Loucy (cell line): ENCODE measurements at regions not wholly inside any gene's neighbourhood (a gene's known extent, or its start where the extent isn't known, plus 50 kb on each side); places are given as distances from the start of the nearest gene placed in this dataset.

Experiments
- H2AFZ ChIP-seq: fragments of 200-600 bp; sonication (generic); 2 replicates; pipeline ENCODE4 v1.6.0; 2016; ENCODE audit warnings: antibody characterized with exemption, mild to moderate bottlenecking, low read length, moderate library complexity
- H3F3A ChIP-seq: fragments of 200-600 bp; 2 replicates; pipeline ENCODE4 v1.6.0; 2016; ENCODE audit warnings: antibody characterized with exemption, low read depth, mild to moderate bottlenecking
- H3K27me3 ChIP-seq: fragments of 200-600 bp; sonication (generic); 2 replicates; pipeline ENCODE4 v1.6.1; 2014; ENCODE audit warnings: low read length, mild to moderate bottlenecking; ENCODE audit not compliant: insufficient read depth, poor library complexity, severe bottlenecking
- H3K36me3 ChIP-seq: fragments of 200-600 bp; sonication (generic); 2 replicates; pipeline ENCODE4 v1.6.1; 2016; ENCODE audit warnings: low read length; ENCODE audit not compliant: insufficient read depth
- H3K4me1 ChIP-seq: fragments of 200-600 bp; sonication (generic); 2 replicates; pipeline ENCODE4 v1.5.1; 2014; ENCODE audit warnings: low read length, mild to moderate bottlenecking; ENCODE audit not compliant: insufficient read depth, poor library complexity, severe bottlenecking
- H3K4me2 ChIP-seq: fragments of 200-600 bp; sonication (generic); 2 replicates; pipeline ENCODE4 v1.6.0; 2014; ENCODE audit warnings: antibody characterized with exemption, low read length, low read depth, mild to moderate bottlenecking; ENCODE audit not compliant: poor library complexity, severe bottlenecking
- H3K4me3 ChIP-seq: fragments of 200-600 bp; sonication (generic); 2 replicates; pipeline ENCODE4 v1.5.1; 2014; ENCODE audit warnings: low read length, mild to moderate bottlenecking, mixed read lengths; ENCODE audit not compliant: poor library complexity, severe bottlenecking
- H3K79me2 ChIP-seq: fragments of 200-600 bp; sonication (generic); 2 replicates; pipeline ENCODE4 v1.6.1; 2014; ENCODE audit warnings: low read length; ENCODE audit not compliant: insufficient read depth
- H3K9ac ChIP-seq: fragments of 200-600 bp; sonication (generic); 2 replicates; pipeline ENCODE4 v1.6.0; 2014; ENCODE audit warnings: mild to moderate bottlenecking, low read depth, low read length, moderate library complexity; ENCODE audit not compliant: poor library complexity, severe bottlenecking
- H3K9me2 ChIP-seq: fragments of 200-600 bp; sonication (generic); replicated peaks from 2 replicates; pipeline ENCODE4 v1.6.1; 2016; ENCODE audit warnings: low read depth, low read length, mixed read lengths
- H3K9me3 ChIP-seq: fragments of 200-600 bp; sonication (generic); 2 replicates; pipeline ENCODE4 v1.6.1; 2014; ENCODE audit warnings: mild to moderate bottlenecking, antibody characterized with exemption, low read length, low read depth; ENCODE audit not compliant: insufficient read depth
- H4K20me1 ChIP-seq: fragments of 200-600 bp; sonication (generic); 2 replicates; pipeline ENCODE4 v1.6.0; 2014; ENCODE audit warnings: antibody characterized with exemption, low read length, mild to moderate bottlenecking; ENCODE audit not compliant: insufficient read depth, poor library complexity, severe bottlenecking
- CTCF ChIP-seq: fragments of 200-600 bp; sonication (generic); conservative IDR thresholded peaks from 2 replicates; pipeline ENCODE4 v1.5.1; 2014; ENCODE audit warnings: mild to moderate bottlenecking, antibody characterized with exemption, low read length
- EZH2phosphoT487 ChIP-seq: fragments of 200-600 bp; IDR thresholded peaks from 2 replicates; pipeline ENCODE4 v1.6.1; 2018; ENCODE audit warnings: antibody characterized with exemption, mild to moderate bottlenecking, moderate library complexity, borderline replicate concordance

- Histone ChIP-seq H3F3A (no peaks in the 10 kb centered on the region), H4K20me1 (no peaks in the 10 kb centered on the region), H3K4me3 (no peak overlapping the region), H3K9me3 (no peaks in the 10 kb centered on the region), H3K27me3 (no peaks in the 10 kb centered on the region), H3K9me2 (no peaks in the 10 kb centered on the region; the same call in 1 of the 2 replicates), H3K4me1 (no peaks in the 10 kb centered on the region), H3K9ac (no peak overlapping the region), H2AFZ (no peak overlapping the region), H3K4me2 (no peak overlapping the region), H3K79me2 (no peaks in the 10 kb centered on the region), H3K36me3 (no peaks in the 10 kb centered on the region)
- TF ChIP-seq CTCF = no peak
- TF ChIP-seq EZH2phosphoT487 = no peak
These were observed 1585.5 kb upstream of the LRRTM3 start for GRCh38 chr10:65340340-65340739.

DNA sequence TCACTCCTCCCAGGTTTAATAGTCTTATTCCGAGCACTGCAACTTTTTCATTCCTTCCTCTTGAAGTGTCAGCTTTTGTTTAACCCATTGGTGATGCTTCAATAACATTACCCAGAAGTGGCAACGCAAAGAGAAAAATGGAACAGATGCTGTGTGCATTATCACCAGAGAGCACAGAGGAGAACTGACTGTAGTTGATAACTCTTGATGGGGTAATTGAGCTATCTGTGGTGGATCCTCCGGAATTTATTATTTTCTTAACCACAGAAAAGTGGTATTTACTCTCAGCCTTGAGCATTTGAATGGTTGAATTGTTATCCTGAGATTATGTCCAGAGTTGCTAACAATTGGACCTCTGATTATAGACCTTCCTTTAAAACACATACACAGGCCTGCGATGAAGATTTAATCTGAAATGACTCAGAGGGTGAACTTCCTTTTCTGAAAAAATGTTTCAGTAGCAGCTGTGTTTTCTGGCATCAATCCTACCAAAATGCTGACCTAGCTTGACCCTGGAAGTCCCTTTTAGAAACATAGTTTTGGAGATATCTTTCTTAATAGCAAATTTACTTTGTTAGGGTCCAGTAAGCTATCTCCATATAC is 1584.4 kb upstream of the LRRTM3 start:
- H3F3A ChIP-seq = no peaks in the 10 kb centered on the region
- H3K79me2 ChIP-seq = no peaks in the 10 kb centered on the region
- no peak overlapping the region for H3K4me3 ChIP-seq
- no peak for TF ChIP-seq EZH2phosphoT487
- TF ChIP-seq CTCF = no peak
- H3K9me2 ChIP-seq = no peaks in the 10 kb centered on the region; the same call in 1 of the 2 replicates
- H3K4me1 ChIP-seq = no peaks in the 10 kb centered on the region
- H3K9me3 ChIP-seq = no peaks in the 10 kb centered on the region
- H3K9ac ChIP-seq = no peak overlapping the region
- no peaks in the 10 kb centered on the region for H3K36me3 ChIP-seq
- H2AFZ ChIP-seq = no peak overlapping the region
- H3K27me3 ChIP-seq = no peaks in the 10 kb centered on the region
- H3K4me2 ChIP-seq = no peak overlapping the region
- H4K20me1 ChIP-seq = no peaks in the 10 kb centered on the region

- no peak overlapping the region for H3K9ac ChIP-seq
- no peaks in the 10 kb centered on the region for H3K79me2 ChIP-seq
- no peak overlapping the region for H3K4me2 ChIP-seq
- H4K20me1 ChIP-seq = no peaks in the 10 kb centered on the region
- TF ChIP-seq EZH2phosphoT487 (no peak), CTCF (no peak)
- no peaks in the 10 kb centered on the region for H3K27me3 ChIP-seq
- no peaks in the 10 kb centered on the region for H3K36me3 ChIP-seq
- no peak overlapping the region for H3K4me3 ChIP-seq
- no peaks in the 10 kb centered on the region for H3K9me3 ChIP-seq
- H3K9me2 ChIP-seq = no peaks in the 10 kb centered on the region; the same call in 1 of the 2 replicates
- H3F3A ChIP-seq = no peaks in the 10 kb centered on the region
- H2AFZ ChIP-seq = no peak overlapping the region
- H3K4me1 ChIP-seq = no peaks in the 10 kb centered on the region
These were observed 1583.6 kb upstream of the LRRTM3 start for GRCh38 chr10:65342245-65342644.
